Lower leg skin (tissue), 4 donors: ENCODE measurements at regions not wholly inside any gene's neighbourhood (a gene's known extent, or its start where the extent isn't known, plus 50 kb on each side); places are given as distances from the start of the nearest gene placed in this dataset.

ENCODE experiments used
- DNase-seq, 2 donors: peaks; one replicate each; pipeline ENCODE4 v3.0.0-alpha.2; 2019; ENCODE audit warnings: low spot score in 2 of 2
- H3K4me3 ChIP-seq: fragments of 200-600 bp; sonication (generic); 2 replicates; pipeline ENCODE4 v1.5.1; 2017; ENCODE audit warnings: mild to moderate bottlenecking, low read depth; ENCODE audit not compliant: poor library complexity, severe bottlenecking
- CTCF ChIP-seq, 3 donors: fragments of 450-650 bp; IDR thresholded peaks; one replicate each; pipeline ENCODE4 v1.5.1; 2016; ENCODE audit warnings: antibody characterized with exemption in 3 of 3, mild to moderate bottlenecking in 3 of 3, moderate library complexity in 2 of 3
- POLR2A ChIP-seq, 2 donors: fragments of 450-650 bp; IDR thresholded peaks; one replicate each; pipeline ENCODE4 v1.6.1; 2016 to 2017; ENCODE audit warnings: antibody characterized with exemption in 2 of 2, mild to moderate bottlenecking in 1 of 2, moderate library complexity in 1 of 2
- WGBS, 2 donors: methylation state at CpG; one replicate each; pipeline ENCODE4 v1.1.5; 2018; 5-methylcytosine and 5-hydroxymethylcytosine counted together
- intact Hi-C: fragments of 100-400 bp; cut with DNase I; formaldehyde crosslinking; loops from one replicate; pipeline ENCODE4 v1.15.0; 2023; ENCODE audit warnings: low total_unique reads

GRCh38 chr6:151679941-151680340 is 127.5 kb upstream of the ESR1 start:
- H3K4me3 ChIP-seq = no peak overlapping the region
- intact Hi-C loops = loop anchor here (10.0 kb wide), 1 partner anchor 585 kb away; no protein-coding TSS in a partner anchor
- TF ChIP-seq POLR2A (IDR thresholded peaks at IDR 0.05) = no peak
- DNase-seq = no peak
- WGBS, 2 donors = 99 to 100% methylated on average over 5 of the region's 5 CpGs

- TF ChIP-seq CTCF (IDR thresholded peaks at IDR 0.05) = no peak
- no peak for TF ChIP-seq POLR2A (IDR thresholded peaks at IDR 0.05)
- no peak overlapping the region for H3K4me3 ChIP-seq
- intact Hi-C loops = loop anchor here (10.0 kb wide), 1 partner anchor 584 kb away; no protein-coding TSS in a partner anchor
- DNase-seq = no peak
- WGBS, 2 donors = 78 to 83% methylated on average over 16 of the region's 16 CpGs
Observed at GRCh38 chr6:151680846-151681432, 126.5 kb upstream of the ESR1 start.

- TF ChIP-seq CTCF (IDR thresholded peaks at IDR 0.05) = no peak
- TF ChIP-seq POLR2A (IDR thresholded peaks at IDR 0.05) = no peak
- no peak overlapping the region for H3K4me3 ChIP-seq
- no peak for DNase-seq
- intact Hi-C loops = loop anchor here (10.0 kb wide), 1 partner anchor 583 kb away; no protein-coding TSS in a partner anchor
- WGBS, 2 donors = 42 to 43% methylated on average over 23 of the region's 23 CpGs
Observed at GRCh38 chr6:151681433-151682059, 125.9 kb upstream of the ESR1 start.

- no peak for DNase-seq
- no peak overlapping the region for H3K4me3 ChIP-seq
- intact Hi-C loops = loop anchor here (10.0 kb wide), 1 partner anchor 583 kb away; no protein-coding TSS in a partner anchor
- WGBS, 2 donors = 48 to 53% methylated on average over 3 of the region's 3 CpGs
- no peak for TF ChIP-seq POLR2A (IDR thresholded peaks at IDR 0.05)
- TF ChIP-seq CTCF (IDR thresholded peaks at IDR 0.05) = no peak
Observed at GRCh38 chr6:151682251-151682650, 125.2 kb upstream of the ESR1 start.

- H3K4me3 ChIP-seq = no peak overlapping the region
- WGBS, 2 donors = 87 to 95% methylated on average over 3 of the region's 3 CpGs
- no peak for TF ChIP-seq CTCF (IDR thresholded peaks at IDR 0.05)
- no peak for TF ChIP-seq POLR2A (IDR thresholded peaks at IDR 0.05)
- intact Hi-C loops = loop anchor here (10.0 kb wide), 1 partner anchor 582 kb away; no protein-coding TSS in a partner anchor
- no peak for DNase-seq
Observed at GRCh38 chr6:151682922-151683321, 124.6 kb upstream of the ESR1 start.

- WGBS, 2 donors = 87 to 88% methylated on average over 1 of the region's 1 CpG
- intact Hi-C loops = loop anchor here (10.0 kb wide), 1 partner anchor 581 kb away; no protein-coding TSS in a partner anchor
- TF ChIP-seq CTCF (IDR thresholded peaks at IDR 0.05) (no peak), POLR2A (IDR thresholded peaks at IDR 0.05) (no peak)
- H3K4me3 ChIP-seq = no peak overlapping the region
- no peak for DNase-seq
Observed at GRCh38 chr6:151683381-151683780, 124.1 kb upstream of the ESR1 start.
